ENCODE measurements at regions not wholly inside any gene's neighbourhood (a gene's known extent, or its start where the extent isn't known, plus 50 kb on each side); places are given as distances from the start of the nearest gene placed in this dataset.

DNA sequence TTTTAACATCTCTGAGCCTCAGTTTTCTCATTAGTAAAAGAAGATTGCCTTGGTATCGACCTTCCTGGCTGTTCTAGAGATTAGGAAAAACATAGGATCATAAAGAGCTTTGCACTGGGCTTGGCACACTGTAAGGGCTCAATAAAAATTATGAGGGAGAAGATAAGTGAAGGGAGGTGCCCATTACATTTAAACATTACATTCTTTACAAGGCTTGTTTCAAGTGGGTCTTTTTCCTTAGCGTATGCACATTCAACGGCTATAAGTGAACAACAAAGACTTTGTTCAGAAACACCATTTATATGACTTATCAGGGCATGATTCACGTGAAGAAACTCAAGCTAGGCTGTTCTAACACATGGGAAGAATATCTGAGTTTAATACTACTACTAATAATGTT, 351.9 kb upstream of the NPVF start:
- no peak for DNase-seq (ENCODE audit: extremely low spot score)
- CTCF ChIA-PET: interaction anchor here (1.4 to 3.2 kb wide), 3 partner anchors 12 to 15 kb away, joined by 3 to 24 read pairs (median 12); no protein-coding TSS in a partner anchor
- TF ChIP-seq CTCF (IDR thresholded peaks at IDR 0.05; ENCODE audit: control extremely low read depth, extremely low read depth, low read depth, missing control alignments): no peak
- POLR2A ChIA-PET: no interaction called here

GRCh38 chr7:25583621-25584020, 355.3 kb upstream of the NPVF start:
- no peak for DNase-seq (ENCODE audit: extremely low spot score)
- ChIA-PET CTCF (interaction anchor here (3.3 kb wide), 1 partner anchor 19 kb away, joined by 15 read pairs; no protein-coding TSS in a partner anchor), POLR2A (no interaction called here)
- no peak for TF ChIP-seq CTCF (IDR thresholded peaks at IDR 0.05; ENCODE audit: control extremely low read depth, extremely low read depth, low read depth, missing control alignments)

GRCh38 chr7:25584112-25584938, 356.0 kb upstream of the NPVF start:
- ChIA-PET CTCF (interaction anchor here (3.3 kb wide), 1 partner anchor 20 kb away, joined by 15 read pairs; no protein-coding TSS in a partner anchor), POLR2A (no interaction called here)
- TF ChIP-seq CTCF (IDR thresholded peaks at IDR 0.05; ENCODE audit: control extremely low read depth, extremely low read depth, low read depth, missing control alignments): no peak
- no peak for DNase-seq (ENCODE audit: extremely low spot score)

DNA sequence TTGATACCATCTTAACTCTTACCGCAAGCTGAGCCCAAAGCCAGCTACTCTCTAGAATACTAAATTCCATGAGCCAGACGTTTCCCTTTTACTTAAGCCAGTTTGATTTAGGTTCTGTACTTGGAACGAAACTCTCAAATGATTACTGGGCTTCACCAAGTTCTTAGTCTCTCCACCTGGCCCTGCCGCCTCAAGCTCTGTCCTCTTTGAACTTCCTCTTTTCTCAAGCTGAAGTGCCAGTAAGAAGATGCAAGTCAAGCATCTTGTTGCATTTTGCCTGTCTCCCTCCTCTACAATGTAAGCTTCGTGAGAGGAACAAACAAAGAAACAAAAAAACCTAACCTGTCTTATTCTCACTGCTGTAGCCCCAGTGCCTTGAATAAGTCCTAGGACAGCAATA, 358.2 kb upstream of the NPVF start:
- ChIA-PET POLR2A (no interaction called here), CTCF (interaction anchor here (0.9 to 2.8 kb wide), 3 partner anchors 9 to 265 kb away, joined by 3 to 10 read pairs (median 5); no protein-coding TSS in a partner anchor)
- TF ChIP-seq CTCF (IDR thresholded peaks at IDR 0.05; ENCODE audit: control extremely low read depth, extremely low read depth, low read depth, missing control alignments): no peak
- no peak for DNase-seq (ENCODE audit: extremely low spot score)

DNA sequence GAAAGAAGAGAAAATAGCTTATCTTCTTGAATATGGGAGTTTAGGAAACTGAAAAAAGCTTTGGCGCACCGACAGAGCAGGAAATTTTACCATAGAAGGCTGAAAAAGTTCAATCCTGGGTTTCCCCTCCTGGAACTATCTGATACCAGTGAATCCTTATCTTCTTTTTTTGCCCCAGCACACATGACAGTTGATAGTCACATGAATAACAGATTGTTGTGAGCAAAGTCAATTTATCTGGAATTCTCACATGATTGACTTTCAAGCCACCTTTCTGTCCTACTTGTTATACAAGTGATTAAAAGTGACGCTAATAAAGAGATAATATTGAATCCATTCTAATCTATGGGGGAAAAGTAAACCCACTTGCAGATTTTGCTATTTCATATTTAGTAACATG, 365.8 kb upstream of the NPVF start:
- no peak for TF ChIP-seq CTCF (IDR thresholded peaks at IDR 0.05; ENCODE audit: control extremely low read depth, extremely low read depth, low read depth, missing control alignments)
- ChIA-PET POLR2A (no interaction called here), CTCF (interaction anchor here (0.6 to 2.8 kb wide), 3 partner anchors 14 to 245 kb away, joined by 3 to 9 read pairs (median 3); no protein-coding TSS in a partner anchor)
- no peak for DNase-seq (ENCODE audit: extremely low spot score)

DNA sequence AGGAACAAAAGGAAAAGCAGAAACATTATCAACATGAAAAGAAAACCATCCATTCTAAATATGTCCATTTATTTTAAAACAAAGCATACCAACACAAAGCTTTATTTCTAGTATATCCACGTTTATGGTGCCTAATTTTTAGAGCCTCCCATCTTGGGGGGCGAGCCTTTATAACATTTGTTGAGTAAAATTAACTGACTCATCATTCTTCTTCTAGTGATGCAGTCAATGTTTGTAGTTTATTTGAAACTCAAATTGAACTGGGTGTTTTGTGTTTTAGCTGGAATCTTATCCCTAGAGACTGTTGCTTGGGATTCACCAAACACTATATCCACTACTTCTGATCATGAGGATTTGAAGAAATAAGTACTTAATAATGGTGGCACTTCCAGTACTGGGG, 366.4 kb upstream of the NPVF start:
- TF ChIP-seq CTCF (IDR thresholded peaks at IDR 0.05; ENCODE audit: control extremely low read depth, extremely low read depth, low read depth, missing control alignments): no peak
- POLR2A ChIA-PET: no interaction called here
- CTCF ChIA-PET: interaction anchor here (1.6 to 2.8 kb wide), 2 partner anchors 15 to 28 kb away, joined by 3 to 9 read pairs; no protein-coding TSS in a partner anchor
- no peak for DNase-seq (ENCODE audit: extremely low spot score)

Measured in GM10248 (cell line).